T-helper 9 cell (primary cell): ENCODE measurements at regions not wholly inside any gene's neighbourhood (a gene's known extent, or its start where the extent isn't known, plus 50 kb on each side); places are given as distances from the start of the nearest gene placed in this dataset.

ENCODE experiments used
- DNase-seq: peaks from one replicate; pipeline ENCODE4 v3.0.0-alpha.2; 2020

- no peak for DNase-seq
These were observed 81.3 kb upstream of the IRX6 start for GRCh38 chr16:55242667-55243066.

GRCh38 chr16:55248058-55248457, 75.9 kb upstream of the IRX6 start:
- no peak for DNase-seq

- DNase-seq = no peak
These were observed 75.5 kb upstream of the IRX6 start for GRCh38 chr16:55248494-55248893.

GRCh38 chr16:55249361-55249760, 74.6 kb upstream of the IRX6 start:
- no peak for DNase-seq

- no peak for DNase-seq
These were observed 74.1 kb upstream of the IRX6 start for GRCh38 chr16:55249936-55250335.

GRCh38 chr16:55250701-55251100, 73.3 kb upstream of the IRX6 start:
- no peak for DNase-seq

GRCh38 chr16:55251151-55251550, 72.9 kb upstream of the IRX6 start:
- no peak for DNase-seq

- no peak for DNase-seq
These were observed 71.4 kb upstream of the IRX6 start for GRCh38 chr16:55252577-55252976.

- DNase-seq = no peak
These were observed 70.0 kb upstream of the IRX6 start for GRCh38 chr16:55253987-55254386.

- DNase-seq = no peak
These were observed 68.2 kb upstream of the IRX6 start for GRCh38 chr16:55255733-55256282.

- DNase-seq = no peak
These were observed 67.5 kb upstream of the IRX6 start for GRCh38 chr16:55256412-55257016.

GRCh38 chr16:55257966-55258613, 65.9 kb upstream of the IRX6 start:
- DNase-seq = peak; percentile 14

GRCh38 chr16:55261301-55261700, 62.7 kb upstream of the IRX6 start:
- no peak for DNase-seq

- no peak for DNase-seq
These were observed 60.4 kb upstream of the IRX6 start for GRCh38 chr16:55263271-55264250.

GRCh38 chr16:55264949-55265348, 59.1 kb upstream of the IRX6 start:
- DNase-seq = no peak

GRCh38 chr16:55265926-55266325, 58.1 kb upstream of the IRX6 start:
- no peak for DNase-seq

GRCh38 chr16:55271945-55272513, 52.0 kb upstream of the IRX6 start:
- no peak for DNase-seq

- DNase-seq = no peak
These were observed 51.3 kb upstream of the IRX6 start for GRCh38 chr16:55272744-55273143.

GRCh38 chr16:55273356-55273755, 50.6 kb upstream of the IRX6 start:
- no peak for DNase-seq

- DNase-seq = no peak
These were observed 50.0 kb upstream of the IRX6 start for GRCh38 chr16:55273959-55274358.
